Loucy (cell line): ENCODE measurements at regions not wholly inside any gene's neighbourhood (a gene's known extent, or its start where the extent isn't known, plus 50 kb on each side); places are given as distances from the start of the nearest gene placed in this dataset.

Source experiments
- CTCF ChIP-seq: fragments of 200-600 bp; sonication (generic); conservative IDR thresholded peaks from 2 replicates; pipeline ENCODE4 v1.5.1; 2014; ENCODE audit warnings: mild to moderate bottlenecking, antibody characterized with exemption, low read length
- EZH2phosphoT487 ChIP-seq: fragments of 200-600 bp; IDR thresholded peaks from 2 replicates; pipeline ENCODE4 v1.6.1; 2018; ENCODE audit warnings: antibody characterized with exemption, mild to moderate bottlenecking, moderate library complexity, borderline replicate concordance

- TF ChIP-seq CTCF: no peak
- no peak for TF ChIP-seq EZH2phosphoT487
These were observed 153.8 kb upstream of the HNRNPA3 start for GRCh38 chr2:177058747-177059146.
